GM18867 (cell line): ENCODE measurements at regions not wholly inside any gene's neighbourhood (a gene's known extent, or its start where the extent isn't known, plus 50 kb on each side); places are given as distances from the start of the nearest gene placed in this dataset.

Experiments
- ATAC-seq: cut with Tn5 transposase; IDR thresholded peaks from one replicate; pipeline ENCODE4 v1.9.1; 2021; ENCODE audit warnings: mild to moderate bottlenecking, moderate library complexity; ENCODE audit not compliant: unreplicated experiment

DNA sequence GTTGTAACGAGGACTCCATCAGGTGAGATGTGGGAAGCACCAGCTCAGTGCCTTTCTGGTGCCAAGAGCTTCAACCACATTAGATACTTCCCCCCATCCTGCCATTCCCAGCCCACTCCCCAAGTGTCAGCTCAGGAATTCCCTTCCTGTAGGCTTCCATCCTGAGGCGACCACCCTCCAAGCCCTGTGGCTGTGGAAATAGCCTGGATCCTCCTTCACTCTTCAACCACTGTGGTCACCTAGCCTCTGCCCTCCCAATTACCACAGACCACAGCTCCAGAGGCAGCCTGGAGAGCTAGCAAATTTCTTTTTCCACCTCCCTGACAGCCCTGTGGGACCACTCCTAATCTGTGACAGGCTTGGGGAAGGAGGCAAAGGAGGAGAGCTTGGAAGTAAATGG is 219.8 kb upstream of the MAP3K1 start:
- ATAC-seq = no peak

DNA sequence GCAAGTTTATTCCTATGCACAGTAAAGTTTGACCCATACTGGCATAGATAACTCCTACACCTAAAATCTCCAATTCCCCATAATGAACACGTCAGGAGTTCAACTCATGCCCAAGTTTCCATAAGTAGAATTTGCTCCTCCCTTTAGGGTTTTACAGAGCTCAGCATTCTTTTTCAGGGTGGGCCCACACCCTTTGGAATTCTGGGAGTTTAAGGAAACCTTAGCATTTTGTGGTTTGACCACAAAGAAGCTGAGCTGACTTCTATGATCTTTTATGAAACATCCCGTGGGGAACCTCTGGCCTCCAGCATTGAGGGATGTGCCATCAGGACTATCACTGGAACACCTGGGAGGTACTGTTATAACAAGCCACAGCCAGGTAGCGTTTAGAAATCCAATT is 220.6 kb upstream of the MAP3K1 start:
- ATAC-seq = no peak

DNA sequence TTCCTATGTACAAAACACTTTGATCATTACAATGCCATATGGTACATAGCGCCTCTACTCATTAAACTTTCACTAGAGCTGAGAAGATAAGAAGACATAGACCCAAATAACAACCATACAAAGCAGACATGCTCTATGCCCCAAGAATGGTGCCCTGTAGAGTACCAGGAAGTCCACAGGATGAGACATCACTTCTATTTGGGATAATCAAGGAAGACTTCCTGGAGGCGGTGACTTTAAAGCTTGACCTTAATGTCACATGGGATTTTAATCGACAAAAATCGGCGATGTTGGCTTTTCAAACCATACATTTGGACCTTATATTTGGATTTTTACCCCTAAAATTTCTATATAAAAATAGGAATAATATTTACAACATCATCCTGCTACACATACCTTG is 224.3 kb upstream of the MAP3K1 start:
- ATAC-seq = no peak

DNA sequence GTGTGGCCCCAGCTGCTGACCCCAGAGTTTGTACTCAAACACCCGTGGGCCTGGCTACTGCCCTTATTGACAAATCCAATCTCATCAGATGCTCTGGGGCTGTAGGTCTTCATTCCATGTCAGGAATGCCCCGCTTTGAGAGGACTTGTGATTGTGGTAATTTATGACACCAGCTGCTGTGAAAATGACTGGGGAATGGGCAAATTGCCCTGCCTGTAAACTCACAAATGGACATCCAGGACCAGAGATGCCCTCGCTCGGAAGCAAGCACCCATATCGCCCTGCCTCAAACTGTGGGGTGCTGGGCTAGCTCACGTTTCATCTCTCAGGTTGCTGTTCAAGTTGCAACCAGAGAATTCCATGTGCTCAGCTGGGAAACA is 225.9 kb upstream of the MAP3K1 start:
- ATAC-seq = no peak

DNA sequence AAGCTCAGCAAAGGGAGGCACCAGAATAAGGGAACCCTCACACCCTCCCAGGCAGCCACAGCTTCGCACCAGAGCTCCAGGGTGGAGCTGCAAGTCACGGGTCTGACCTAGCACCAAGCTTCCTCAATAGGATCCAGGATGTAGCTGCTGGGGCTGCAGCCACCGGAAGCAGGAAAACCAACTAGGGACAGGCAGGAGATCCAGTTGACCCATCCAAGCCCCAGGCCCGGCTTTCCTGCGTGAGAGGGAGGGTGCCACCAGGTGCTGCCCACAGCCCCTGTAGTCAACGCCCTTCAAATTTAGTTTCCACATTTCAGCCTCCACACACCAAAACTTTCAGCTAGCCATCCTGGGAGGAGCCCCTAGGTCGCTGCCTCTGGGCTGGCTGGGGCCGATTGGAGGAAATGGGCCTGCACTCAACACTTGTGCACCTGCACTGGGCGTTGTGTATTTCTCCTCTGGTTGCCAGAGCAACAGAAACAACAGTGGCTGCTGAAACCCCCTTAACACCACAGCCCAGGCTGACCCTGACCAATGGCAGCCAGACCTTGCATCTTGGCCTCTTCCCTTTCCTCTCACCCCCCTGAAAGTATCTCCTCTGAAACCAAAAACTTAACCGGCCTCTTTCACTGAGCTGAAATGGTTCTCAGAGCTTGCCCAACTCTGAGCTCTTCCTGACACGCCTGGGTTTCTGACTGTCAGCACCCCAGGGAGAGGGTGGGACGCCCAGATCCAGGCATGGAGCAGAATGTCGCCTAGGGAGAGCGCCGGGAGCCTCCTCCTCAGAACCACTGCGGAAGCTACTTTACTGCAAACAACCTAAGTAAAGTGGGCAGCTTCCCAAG is 226.5 kb upstream of the MAP3K1 start:
- peak; percentile 99 for ATAC-seq

DNA sequence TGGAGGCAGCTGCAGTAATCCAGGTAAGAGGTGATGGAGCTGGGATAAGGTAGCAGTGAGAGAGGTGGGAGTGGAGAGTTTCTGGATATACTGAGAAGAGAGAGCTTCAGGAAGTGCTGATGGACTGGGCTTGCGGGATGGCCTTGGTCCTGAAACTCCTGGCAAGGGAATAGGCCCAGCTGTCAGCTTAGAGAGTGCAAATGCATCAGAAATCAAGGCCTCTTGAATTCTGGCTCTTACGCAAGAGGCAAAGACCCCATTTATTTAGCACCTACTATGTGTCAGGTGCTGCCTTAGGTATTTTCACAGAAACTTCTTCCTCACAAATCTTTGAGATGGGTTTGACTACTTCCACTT is 227.2 kb upstream of the MAP3K1 start:
- ATAC-seq = no peak

DNA sequence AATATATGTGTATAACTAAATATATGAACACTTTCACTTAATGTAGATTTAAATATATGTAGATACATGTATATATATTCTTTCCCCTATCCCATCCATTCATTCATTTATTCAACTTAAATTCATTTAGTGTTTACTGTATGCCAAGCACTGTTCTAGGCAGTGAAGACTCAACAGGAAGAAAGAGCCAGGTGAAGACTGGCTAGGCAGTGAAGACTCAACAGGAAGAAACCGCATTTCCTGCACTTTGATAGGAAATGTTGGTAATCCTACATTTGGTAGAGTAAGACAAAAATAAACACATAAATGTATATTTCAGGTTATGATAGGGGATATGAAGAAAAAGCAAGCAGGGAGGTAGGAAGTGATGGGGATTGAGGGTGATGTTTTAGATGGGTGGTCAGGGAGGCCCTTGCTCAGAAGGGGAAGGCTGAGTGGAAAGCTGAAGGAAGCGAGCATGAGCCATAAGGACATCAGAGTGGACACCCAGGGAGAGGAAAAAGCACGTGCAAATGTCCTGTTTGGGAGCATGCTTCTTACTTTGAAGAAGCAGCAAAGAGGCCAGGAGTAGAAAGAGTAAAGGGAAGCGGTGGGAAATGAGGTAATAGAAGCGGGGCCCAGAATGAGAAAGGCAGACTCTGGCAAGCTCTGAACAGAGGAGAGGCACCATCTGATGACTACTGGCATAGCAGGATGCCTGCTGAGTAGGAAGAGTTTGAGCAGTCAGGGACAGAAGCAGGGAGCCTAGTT is 227.8 kb upstream of the MAP3K1 start:
- no peak for ATAC-seq

DNA sequence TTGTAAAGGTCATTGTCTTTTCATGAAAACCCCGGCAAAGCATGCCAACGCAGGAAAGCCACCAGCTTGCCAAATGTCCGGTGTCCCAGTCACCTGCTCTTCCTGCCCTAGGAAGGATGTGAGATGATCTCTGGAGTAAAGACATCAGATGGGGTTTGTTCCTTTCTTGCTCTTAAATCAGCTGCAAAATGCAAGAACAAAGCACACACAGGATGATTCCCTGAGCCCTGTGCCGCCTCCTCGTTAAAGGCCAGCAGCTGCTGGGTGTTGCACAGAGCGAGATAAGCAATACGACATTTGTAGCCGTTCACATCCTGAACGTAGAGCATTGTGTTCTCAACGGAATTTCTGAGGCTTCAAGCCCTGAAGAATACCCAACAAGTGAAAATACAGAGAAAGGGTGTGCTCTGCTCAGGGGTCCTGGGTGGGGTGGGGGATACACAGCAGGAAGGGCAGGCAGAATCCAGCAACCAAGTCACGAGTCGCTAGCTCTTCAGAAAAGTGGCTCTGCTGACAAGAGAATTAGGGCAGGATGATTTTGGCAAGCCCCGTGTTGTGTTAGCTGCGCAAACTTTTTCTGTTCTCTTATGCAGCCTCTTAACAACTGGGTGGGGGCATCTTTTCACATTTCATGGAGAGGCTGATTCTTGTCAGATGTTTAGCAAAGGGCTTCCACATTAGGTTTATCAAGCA is 229.2 kb upstream of the MAP3K1 start:
- ATAC-seq = no peak

DNA sequence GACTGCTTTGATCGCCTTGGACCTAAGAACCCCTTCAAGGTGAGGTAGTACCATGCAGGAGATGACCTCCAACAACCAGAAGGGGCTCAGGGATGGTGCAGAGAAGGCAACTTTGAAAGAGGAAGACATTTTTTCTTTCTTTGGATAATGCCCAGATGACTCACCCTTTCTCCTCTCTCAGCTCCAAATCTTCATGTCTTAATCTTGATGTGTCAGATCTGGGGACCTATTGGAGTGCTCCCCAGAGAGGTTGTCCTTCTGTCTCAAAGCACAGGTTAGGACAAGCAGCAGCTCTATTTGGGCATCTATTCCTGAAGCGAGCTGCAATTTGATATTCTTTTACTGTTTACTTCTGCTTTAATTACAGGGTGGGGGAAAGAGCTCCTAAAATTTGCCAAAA is 229.9 kb upstream of the MAP3K1 start:
- no peak for ATAC-seq

DNA sequence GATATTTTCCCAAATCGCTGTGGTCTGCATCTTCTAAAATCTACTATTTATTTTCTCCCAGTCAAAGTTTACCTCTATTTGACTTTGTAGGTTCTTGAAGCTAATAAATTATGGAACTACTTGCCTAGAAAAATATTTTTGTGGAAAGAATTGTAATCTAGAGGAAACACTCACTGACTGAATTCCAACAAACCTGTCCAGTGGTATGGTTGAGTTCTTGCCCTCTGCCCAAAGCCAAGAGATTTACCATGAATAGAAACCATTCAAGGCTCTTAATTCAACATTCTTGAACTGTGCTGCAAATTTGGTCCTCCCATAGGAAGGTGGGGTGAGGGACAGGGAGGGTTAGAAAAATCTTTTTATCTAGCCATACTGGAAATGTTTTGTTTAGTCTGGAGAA is 233.9 kb upstream of the MAP3K1 start:
- ATAC-seq = no peak

DNA sequence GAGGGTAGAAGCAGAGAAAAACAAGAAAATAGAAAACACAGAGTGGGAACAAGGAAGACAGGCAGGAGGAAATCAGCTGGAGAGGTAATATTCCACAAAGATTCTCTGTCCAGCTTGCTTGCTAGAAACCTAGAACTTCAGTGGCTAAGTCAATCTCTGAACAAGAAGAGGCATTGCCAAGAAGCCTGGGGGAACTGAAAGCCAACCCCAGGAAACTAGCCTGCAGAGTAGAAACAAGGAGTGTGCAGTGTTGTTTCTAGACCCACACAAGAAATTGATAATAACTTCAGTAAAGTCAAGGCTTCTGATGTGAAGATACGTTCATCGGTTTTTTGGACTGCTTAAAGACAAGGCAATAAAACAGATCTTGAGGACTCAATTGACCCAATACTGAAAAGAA is 234.5 kb upstream of the MAP3K1 start:
- ATAC-seq = peak; percentile 58

DNA sequence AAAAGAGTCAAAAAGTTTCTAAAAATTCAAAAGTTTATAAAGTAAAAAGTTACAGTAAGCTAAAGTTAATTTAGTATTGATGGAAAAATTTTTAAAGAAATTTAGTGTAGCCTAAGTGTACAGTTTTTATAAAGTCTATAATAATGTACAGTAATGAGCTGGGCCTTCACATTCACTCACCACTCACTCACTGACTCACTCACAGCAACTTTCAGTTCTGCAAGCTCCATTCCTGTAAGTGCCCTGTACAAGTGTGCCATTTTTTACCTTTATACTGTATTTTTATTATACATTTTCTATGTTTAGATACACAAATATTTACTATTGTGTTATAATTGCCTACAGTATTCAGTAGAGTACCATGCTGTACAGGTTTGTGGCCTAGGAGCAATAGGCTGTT is 239.5 kb upstream of the MAP3K1 start:
- ATAC-seq = no peak

DNA sequence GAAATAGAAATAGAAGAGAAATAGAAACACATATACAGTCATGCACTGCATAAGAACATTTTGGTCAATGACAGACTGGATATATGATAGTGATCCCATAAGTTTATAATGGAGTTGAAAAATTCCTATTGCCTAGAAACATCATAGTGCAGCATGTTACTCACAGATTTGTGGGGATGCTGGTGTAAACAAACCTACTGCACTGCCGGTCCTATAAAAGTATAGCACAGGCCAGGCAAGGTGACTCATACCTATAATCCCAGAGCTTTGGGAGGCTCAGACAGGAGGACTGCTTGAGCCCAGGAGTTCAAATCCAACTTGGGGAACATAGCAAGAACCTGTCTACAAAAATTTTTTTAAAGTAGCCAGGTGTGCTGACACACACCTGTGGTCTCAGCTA is 240.6 kb upstream of the MAP3K1 start:
- ATAC-seq = no peak

DNA sequence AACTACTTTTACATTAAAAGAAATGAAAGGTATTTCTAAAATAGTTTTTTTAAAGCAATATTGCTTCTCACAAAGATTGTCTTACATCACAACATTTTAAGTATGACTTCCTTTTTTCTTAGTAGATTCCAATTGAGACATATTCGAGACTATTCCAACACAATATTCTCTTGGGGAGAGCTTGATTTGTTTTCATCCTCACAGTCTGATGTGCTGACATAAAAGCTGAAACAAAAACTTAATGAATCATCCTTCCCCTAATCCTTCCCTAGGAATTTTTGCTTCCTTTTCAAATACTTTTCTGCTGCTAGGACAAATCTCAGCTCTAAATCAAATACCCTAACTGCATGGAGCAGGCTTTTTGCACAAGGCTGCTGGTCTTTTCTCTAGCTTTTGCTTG is 245.8 kb upstream of the MAP3K1 start:
- ATAC-seq = no peak

DNA sequence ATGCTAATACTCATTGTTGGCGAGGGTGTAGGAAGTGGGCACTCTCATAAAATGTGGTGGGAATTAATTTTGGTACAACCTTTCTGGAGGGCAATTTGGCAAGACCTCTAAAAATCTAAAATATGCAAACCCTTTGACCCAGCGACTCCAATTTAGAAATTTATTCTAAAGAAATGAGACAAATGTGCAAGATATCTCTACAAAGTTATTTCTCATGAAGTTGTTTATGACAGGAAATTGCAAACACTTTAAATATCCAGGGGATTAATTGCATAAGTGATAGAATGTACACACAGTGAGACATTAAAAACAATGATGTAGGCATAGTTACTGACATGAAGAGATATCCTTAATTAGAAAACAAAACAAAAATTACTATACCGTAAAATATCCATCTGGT is 246.3 kb upstream of the MAP3K1 start:
- ATAC-seq = no peak

DNA sequence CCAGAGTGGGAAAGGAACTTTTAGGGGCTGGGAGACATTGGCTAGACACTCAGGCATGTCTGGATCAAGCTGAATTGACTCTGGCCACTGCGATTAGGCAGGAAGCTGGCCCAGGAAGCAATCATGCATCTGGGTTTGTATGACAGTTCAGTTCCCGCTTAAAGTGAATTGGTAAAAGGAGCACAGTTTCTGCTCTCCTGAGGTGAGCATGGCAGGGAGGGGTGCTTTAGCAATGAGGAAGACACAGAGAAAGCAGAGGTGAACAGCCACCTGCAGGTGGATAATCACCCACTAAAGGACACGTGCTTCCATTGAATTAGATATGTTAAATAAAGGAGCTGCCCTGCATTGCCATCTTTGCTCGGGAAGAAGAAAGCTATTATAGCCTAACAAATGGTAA is 248.1 kb upstream of the MAP3K1 start:
- ATAC-seq = no peak

DNA sequence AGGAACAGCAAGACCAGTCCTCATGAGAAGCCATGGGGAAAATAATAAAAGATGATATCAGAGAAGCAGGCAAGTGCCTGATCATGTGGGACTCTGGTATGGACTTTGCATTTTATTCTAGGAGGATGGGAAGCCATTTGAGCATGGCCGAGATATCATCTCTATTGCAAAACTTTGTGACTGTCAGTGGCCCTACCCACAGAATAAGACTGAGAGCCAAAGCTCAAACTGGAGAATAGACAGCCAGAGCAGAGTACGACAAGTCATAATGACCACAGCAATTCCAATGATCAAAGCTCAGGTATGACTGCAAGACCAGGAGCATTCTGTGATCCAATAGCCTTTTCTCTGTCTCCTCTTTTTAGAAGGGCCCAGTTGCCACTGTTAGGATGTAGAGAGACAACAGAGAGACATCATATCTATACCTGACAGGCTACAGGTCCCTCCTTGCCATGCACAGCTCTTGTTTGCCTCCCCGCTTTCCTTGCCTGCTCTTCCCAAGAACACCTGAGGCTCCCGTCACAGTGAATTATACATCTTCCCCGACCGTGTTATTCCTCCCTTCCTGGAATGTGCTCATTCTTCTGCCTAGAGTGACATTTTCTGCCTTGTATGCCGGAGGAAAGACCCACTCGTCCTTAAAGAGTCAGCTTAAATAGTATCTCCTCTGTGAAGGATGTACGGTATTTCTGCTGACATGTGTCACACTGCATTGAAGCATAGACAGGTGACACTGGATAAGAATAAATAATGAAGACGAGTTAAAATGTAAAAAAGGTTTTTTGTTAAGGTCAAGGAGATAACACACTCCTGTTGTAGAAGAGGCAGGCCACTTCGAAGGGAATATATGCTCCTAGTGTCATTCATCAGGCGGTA is 248.7 kb upstream of the MAP3K1 start:
- no peak for ATAC-seq

DNA sequence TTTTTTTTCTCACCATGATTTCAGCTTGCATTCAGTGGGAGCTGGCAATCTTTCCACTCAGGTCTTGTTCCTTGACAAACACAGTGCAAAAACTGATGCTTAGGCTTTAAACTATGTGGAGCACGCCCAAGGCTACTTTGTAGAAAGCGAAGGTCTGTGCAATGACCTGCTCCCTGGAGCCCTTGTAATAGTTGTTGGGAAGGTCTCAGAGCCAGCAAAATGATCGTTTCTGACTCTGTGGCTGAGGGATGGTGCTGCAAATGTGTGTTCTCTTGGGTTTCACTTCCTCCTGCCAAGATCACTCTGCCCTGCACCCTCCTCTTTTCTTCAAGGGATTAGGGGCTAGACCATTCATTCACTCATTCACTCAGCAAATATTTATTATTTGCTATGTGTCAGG is 249.7 kb upstream of the MAP3K1 start:
- ATAC-seq = peak; percentile 90

DNA sequence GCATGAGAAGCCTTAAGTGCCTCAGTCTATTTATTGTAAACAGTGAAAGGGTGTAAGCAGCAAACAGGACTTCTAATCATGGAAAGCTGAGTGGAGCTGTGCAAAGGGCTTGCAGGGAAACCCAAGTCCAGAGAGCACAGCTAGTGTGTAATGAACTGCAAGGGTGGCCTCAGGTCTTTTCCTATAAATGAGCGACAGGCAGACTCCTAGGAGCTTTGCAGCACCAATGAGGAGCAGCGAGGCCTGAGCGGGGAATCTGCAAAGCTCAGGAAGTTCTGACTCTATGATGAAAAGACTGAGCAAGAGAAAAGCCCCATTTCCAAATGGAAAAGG is 250.1 kb upstream of the MAP3K1 start:
- no peak for ATAC-seq

DNA sequence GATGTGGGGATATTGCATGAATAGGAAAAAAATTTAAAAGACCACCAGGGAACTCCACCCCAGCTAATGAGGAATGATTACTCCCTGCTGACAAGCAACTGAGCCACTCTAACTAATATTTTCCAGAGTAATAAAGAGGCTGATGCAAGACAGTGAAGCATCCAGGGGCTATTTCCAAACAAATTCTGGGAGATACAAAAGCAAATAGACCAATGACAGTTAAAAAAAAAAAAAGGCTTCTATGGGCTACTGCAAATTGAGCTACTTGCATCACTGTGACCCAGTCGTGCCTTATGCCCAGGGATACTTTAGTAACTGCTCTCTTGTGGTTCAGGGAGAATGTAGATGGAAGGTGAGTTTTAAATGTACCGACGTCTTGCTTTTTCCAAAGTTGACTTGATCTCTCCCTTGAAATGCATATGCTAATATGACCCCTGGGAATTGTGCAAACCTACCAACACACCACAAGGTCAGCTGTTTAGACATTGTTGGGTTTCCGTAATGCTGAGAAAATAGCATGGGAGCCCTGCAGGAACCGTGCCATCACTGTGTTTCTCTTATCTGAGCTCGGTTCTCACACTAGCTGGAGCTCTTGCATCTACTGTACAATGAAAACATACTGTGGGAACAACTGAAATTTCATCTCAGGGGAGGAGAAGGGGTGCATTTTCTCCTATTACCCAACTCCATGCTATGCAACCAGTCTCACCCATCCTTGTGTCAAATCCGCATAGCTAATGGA is 250.6 kb upstream of the MAP3K1 start:
- no peak for ATAC-seq

DNA sequence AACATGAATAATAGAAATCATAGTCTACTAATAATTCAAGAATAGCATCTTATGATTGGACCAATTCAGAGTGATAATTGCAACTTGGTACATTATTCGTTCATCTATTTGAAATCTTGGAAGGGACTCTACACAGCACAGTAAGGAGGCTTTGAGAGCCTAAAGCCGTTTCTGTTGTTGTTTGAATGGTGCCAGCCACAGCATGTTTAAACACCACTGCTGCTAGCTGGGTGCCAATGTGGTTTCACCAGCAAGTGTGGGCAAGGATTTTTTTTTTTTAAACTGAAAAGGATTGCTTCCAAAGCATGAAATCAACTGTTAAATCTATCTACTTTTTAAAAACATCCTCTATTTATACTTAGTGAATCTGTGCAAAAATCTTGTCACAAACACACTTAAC is 253.9 kb upstream of the MAP3K1 start:
- no peak for ATAC-seq
